ENCODE measurements at regions not wholly inside any gene's neighbourhood (a gene's known extent, or its start where the extent isn't known, plus 50 kb on each side); places are given as distances from the start of the nearest gene placed in this dataset.
A peak's percentile ranks its signal among the peaks of the same experiment; 100 is the strongest.

DNA sequence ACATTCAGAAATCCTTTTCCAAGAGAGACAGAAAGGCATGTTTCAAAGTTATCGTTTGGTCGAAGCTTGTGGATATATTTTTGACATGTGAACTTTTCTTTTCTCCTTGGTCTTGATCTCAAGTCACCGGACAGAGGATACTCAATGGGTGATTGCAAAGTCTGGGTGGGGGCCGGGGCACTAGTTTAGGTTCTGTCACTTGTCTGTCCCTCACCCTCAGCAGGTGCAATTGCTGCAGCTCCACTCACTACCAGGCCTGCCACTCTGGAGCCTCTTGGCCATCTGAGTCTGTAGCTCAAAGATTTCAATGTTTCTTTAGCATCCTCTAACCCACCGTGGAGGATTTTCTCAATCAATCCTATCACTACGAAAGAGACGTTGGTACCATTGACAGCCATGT is 246.0 kb upstream of the C1orf174 start:
- no peak for DNase-seq (ENCODE audit: low spot score)
- in situ Hi-C loops (cut with HindIII; ENCODE audit: low sequenced_read_pairs), result loop anchor here (25.0 kb wide), 1 partner anchor 1641 kb away; no protein-coding TSS in a partner anchor

DNA sequence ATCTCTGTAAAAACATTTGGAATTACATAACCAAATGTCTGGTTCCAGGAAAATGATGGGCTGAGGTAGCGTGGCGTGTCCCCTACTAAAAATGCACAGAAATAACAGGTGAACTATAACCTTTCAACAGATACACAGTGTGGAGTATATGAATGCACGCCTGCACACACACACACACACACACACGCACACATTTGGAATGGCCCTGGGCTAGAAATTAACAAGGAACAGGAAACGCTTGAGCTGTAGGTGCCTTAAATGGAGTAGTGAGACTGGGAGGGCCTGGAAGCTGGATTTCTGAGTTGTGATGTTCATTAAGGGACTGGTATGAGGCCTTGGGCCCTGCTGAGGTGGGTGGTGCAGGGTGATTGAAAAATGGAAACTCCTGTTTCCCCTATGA is 246.5 kb upstream of the C1orf174 start:
- no peak for DNase-seq (ENCODE audit: low spot score)
- in situ Hi-C loops (cut with HindIII; ENCODE audit: low sequenced_read_pairs), result loop anchor here (25.0 kb wide), 1 partner anchor 1641 kb away; no protein-coding TSS in a partner anchor

DNA sequence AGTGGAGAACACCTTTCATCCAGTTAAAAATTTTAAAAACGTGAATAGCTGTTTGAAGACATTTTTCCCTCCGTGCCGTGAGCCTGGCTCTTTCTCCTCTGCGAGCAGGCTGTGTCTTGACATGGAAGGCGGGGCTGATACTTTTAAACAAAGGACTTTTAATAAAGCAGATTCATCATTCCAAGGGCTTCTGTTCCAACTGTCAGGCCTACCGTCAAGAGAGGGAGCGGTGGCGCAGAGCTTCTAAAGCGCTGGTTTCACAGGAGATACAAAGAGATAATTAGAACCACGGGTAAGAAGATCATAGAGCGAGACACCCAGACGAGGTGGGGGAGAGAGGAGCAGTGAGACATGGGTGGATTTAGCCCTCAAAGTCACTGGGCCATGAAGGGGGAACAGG is 247.4 kb upstream of the C1orf174 start:
- DNase-seq (ENCODE audit: low spot score), result no peak
- in situ Hi-C loops (cut with HindIII; ENCODE audit: low sequenced_read_pairs), result loop anchor here (25.0 kb wide), 1 partner anchor 1640 kb away; no protein-coding TSS in a partner anchor

DNA sequence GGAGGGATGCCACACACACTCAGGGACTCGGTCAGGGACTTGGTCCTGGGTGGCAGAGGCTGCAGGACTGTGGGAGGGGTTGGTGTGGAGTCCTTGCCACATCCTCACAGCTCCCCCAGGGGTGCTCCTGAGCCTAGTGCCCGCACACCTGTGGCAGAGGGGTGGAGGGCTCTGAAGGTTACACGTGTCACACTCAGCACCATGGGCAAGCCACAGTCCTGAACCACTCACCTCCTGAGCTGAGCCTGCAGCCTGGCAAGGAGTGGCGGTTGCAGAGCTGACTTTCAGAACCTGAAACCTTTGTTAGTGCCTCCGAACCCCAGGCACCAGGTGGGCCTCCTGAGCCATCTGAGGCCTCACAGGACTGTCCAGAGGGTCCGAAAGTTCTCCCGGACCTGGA is 249.2 kb upstream of the C1orf174 start:
- in situ Hi-C loops (cut with HindIII; ENCODE audit: low sequenced_read_pairs), result loop anchor here (25.0 kb wide), 1 partner anchor 1638 kb away; no protein-coding TSS in a partner anchor
- no peak for DNase-seq (ENCODE audit: low spot score)

DNA sequence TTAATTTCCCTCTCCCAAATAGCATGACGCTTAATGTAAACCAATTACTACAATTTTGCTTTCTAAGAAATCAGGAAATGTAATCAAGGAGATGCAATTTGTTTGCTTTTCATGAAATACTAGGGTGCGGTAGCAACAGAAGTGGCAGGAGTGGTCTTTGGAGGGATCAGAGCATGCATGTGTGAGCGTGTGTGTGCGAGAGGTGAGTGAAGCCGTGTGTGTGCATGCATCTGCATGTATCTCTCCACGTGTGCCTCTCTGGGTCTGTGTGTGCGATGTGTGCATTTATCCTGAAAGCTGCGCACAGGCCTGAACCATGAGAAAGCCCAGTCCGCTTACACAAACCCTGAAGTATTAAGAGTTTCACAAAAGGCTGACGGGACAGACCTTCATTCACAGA is 249.8 kb upstream of the C1orf174 start:
- no peak for DNase-seq (ENCODE audit: low spot score)
- in situ Hi-C loops (cut with HindIII; ENCODE audit: low sequenced_read_pairs), result loop anchor here (25.0 kb wide), 1 partner anchor 1637 kb away; no protein-coding TSS in a partner anchor

DNA sequence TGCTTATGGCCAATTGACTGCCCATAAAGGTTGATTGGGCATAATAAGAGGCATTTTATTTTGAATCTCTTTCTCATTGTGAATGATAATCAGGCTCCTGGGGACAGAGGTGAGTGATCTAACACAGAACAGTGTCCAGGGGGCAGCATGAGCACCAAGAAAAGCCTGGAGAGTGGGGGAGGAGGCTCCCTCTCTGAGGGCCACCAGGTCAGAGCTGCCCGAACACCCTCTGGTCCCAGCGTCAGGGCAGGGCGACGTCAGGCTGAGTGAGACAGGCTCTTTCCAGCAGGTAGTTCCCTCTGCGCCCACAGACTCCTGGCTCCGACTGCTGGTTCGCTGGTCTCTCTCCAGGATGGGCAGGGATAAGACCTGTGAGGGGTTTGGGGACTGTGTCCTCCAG is 250.2 kb upstream of the C1orf174 start:
- in situ Hi-C loops (cut with HindIII; ENCODE audit: low sequenced_read_pairs), result no loop called here
- no peak for DNase-seq (ENCODE audit: low spot score)

DNA sequence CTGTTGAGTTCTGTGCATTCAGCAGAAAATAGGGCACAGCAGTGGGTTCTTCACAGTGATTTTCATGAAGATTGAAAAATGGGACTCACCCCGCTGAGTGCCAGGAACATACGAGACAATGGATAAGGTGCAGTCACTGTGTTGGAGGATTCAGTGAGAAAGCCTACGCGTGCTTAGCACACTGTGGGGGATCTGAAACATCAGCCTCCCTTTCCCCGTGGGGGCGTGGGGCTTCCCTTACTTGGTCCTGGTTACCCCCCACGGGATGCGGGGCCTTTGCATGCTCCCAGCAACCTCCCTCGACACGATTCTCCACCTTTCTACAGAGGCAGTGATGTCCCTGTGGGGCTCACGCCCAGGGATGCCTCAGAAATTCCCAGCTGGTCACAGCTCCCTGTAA is 252.2 kb upstream of the C1orf174 start:
- in situ Hi-C loops (cut with HindIII; ENCODE audit: low sequenced_read_pairs), result no loop called here
- no peak for DNase-seq (ENCODE audit: low spot score)

DNA sequence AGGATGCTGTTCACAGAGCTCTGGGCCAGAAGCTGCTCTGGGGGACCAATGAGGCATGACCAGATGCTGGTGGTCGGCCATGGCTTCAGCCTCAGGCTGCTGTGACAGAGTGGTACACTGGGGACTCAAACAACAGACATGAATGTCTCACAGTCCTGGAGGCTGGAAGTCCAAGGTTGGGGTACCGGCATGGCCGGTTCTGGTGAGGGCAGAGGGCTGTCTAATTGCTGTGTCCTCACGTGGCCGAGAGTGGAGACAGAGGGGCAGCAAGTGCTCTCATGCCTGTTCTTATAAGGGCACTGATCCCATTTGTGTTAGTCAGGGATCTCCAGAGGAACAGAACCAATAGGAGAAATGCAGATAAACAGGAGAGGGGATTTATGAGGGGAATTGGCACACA is 253.5 kb upstream of the C1orf174 start:
- in situ Hi-C loops (cut with HindIII; ENCODE audit: low sequenced_read_pairs), result no loop called here
- no peak for DNase-seq (ENCODE audit: low spot score)

DNA sequence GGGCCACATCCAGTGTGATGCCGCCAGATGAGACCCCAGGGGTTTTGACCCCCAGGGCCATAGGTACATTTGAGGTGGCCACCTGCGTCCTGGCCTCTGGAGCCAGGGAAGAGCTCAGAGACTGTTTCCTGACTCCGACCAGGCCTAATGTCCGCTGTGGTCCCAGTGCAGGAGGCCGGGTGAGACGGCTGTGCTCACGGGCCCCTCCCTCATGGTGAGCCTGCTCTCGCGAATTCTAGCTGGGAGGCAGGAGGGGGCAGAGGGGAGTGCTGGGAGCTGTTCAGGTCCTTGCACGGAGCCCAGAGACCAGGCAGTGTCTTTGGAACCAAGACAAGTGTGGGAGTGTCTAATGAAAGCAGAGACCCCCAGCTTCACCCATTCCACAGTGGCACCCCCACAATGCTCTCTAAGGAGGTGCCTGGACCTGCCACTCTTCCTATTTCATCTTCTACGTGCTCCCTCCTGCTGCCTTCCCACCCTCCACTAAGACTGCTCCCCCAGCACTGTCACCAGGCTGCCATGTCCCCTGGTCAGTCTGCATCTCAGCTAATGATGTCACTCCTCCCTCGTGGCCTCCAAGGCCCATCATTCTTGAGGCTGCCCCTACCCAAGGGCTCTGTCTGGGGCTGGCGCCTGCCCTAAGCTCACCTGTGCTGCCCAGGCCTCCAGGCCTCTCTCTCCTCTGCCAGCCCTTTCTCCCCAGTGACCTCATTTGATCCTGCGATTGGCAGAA is 256.3 kb upstream of the C1orf174 start:
- no peak for DNase-seq (ENCODE audit: low spot score)
- in situ Hi-C loops (cut with HindIII; ENCODE audit: low sequenced_read_pairs), result no loop called here

DNA sequence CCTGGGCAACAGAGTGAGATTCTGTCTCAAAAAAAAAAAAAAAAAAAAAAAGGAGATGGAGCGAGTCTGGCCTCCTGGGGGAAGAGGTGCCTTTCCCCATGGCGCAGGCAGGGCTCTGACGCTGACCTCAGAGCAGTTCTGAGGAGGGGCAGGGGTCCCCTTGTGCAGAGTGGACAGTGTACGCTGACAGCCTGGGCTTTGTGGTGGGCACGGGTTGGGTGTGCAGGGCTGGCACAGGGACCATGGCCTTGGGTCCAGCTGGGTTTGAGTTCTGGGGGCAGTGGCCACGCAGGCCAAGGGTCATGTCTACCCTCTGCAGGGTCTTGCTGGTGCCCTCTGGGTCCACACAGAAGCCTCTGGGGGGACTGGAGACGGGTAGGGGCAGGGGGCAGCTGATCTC is 260.1 kb upstream of the C1orf174 start:
- in situ Hi-C loops (cut with HindIII; ENCODE audit: low sequenced_read_pairs), result no loop called here

DNA sequence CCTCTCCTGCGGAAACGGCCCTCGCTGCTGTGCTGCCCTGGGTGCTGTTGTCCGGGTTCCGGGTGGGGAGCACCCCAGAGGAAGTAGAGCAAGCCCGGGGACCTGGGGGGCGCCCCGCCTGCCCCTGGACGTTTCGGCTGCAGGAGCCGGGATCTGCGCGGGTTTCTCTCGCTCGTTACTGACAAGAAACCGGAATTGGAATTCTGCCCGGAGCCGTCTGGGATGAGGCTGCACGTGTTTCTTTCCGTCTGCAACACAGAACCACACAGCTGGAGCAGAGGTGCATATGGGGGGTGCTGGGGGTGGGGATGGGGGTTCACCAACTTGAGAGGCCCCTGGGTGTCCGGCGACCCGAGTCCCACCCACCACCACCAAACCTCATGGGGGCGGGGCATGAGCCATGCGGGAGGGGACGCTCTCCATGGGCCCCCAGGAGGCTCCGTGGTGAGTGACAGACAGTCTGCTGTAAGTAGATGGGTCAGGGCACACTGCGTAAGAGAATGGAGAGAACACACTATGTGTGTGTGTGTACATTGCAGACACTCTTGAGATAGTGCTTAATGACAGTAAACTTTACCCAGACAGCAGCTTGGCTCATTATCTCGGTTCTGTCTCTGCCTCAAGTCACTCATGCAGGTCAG is 261.4 kb upstream of the C1orf174 start:
- DNase-seq (ENCODE audit: low spot score), result no peak
- in situ Hi-C loops (cut with HindIII; ENCODE audit: low sequenced_read_pairs), result no loop called here

More for the DNA sequence above, 260.1 kb upstream of the C1orf174 start:
- DNase-seq (ENCODE audit: low spot score), result no peak

DNA sequence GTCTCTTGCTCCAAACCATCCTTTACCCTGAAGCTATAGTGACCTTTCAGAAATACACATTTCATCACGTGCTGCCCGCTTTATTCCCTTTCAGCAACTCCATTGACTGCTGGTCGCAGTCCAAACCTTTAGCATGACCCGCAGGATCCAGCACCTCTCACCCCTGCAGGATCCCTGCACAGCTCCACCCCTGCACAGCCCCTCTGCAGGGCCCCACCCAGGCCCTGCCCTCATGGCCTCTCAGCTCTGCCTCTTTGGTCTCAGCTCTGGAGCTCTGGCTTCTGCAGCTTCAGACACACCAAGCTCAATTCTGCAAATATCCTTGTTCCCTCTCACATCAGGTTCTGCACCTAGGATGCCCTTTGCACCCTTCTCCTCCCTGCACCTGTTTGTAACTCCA is 264.9 kb upstream of the C1orf174 start:
- DNase-seq (ENCODE audit: low spot score), result no peak
- in situ Hi-C loops (cut with HindIII; ENCODE audit: low sequenced_read_pairs), result no loop called here

DNA sequence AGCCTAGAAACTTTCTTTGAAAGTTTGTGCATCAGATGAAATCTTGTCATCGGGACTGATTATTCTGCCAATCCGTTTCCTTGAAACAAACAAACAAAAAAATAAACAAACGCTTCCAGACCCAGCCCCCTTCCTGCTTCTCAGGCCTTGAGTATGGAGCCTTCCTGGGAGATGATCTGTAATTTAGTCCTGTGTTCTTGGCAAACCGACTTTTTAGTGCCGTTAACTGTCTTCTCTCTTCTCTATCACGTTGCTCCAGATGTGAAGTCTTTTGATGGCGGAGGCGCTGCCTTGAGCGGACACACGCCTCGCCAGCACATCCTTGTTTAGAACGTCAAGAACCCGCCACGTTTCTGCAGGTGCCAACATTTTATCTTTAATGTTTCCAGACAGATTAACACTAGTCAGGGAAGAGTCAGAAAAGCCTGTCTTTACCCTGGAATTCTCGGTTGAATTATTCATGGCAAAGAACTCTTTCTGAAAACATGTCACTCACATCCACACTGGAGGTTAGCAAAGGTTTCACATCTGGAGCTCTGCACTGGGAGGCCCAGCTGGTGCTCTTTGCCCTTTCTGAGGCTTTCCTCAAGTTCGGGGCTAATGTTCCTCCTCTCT is 265.7 kb upstream of the C1orf174 start:
- no peak for DNase-seq (ENCODE audit: low spot score)
- in situ Hi-C loops (cut with HindIII; ENCODE audit: low sequenced_read_pairs), result no loop called here

DNA sequence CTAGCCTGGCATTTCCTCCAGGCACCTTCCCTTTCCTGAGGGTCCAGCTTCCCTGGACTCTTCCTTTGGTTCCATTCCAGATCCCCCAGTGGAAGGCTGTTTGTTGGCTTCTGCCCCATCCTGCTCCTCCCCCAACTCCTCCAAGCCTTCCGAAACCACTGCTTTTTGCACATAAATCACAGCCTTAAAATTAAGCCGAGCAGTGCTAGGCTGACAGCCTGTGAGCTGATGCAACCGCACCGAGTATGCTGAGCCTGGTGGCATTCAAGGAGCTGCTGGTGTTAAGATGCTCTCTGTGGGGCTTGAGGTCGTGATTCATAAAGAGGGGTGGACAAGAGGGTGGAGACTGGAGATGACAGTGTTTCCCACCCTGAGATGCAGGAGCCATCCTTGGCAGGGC is 266.6 kb upstream of the C1orf174 start:
- in situ Hi-C loops (cut with HindIII; ENCODE audit: low sequenced_read_pairs), result no loop called here
- DNase-seq (ENCODE audit: low spot score), result no peak

DNA sequence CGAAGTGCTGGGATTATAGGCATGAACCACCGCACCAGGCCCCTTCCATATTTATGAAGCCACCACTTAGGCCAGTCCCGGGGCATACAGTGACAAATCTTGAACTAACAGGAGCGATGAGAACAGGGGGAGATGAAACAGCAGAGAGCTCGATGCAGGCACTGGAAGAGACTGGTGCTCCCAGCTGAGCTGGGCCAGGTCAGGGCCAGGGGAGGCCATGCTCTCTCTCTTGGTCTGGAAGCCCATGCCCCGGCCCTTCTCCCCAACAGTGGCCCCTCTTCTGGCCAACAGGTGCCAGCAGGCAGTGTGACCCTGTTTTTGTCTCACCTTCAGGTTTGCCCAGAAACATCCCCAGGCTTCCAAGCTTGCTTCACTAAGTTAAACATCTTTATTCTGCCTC is 269.9 kb upstream of the C1orf174 start:
- DNase-seq (ENCODE audit: low spot score), result no peak
- in situ Hi-C loops (cut with HindIII; ENCODE audit: low sequenced_read_pairs), result no loop called here

DNA sequence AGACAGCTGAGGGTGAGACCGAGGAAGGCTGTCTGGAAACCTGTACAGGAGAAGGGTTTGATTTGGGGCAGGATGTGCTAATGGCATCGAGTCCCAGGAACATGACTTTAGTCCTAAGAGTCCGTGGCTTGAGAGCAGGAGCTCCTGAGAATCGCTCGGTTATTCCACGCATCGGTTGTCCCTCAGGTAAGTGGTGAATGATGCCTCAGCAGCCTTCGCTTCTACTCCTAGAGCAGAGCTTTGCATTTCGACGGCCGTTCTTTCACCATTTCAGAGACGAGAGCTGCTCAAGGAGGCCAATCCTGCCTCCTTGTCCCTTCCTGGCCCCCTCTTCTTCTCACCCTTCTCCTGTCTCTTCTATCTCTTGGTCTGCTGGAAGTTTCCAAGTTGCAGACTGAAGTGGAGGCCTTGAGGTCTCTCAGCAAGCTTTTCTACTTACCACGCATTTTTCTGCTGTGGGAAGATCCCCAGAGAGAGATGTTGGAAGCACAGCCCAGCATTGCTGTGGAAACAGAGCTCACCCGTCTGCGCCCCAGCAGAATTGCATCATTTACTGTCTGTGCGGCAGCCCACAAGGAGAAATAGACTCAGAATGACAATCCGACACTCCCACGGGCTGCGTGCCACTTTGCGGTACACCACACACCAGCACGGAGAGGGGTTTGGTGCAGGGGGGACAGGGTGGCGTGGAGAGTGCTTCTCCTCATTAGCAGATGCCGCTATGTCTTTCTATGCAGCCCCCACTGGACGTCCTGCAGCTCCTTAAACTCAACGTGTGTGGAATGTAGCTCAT is 270.7 kb upstream of the C1orf174 start:
- peak; percentile 3 for DNase-seq (ENCODE audit: low spot score)
- in situ Hi-C loops (cut with HindIII; ENCODE audit: low sequenced_read_pairs), result no loop called here

DNA sequence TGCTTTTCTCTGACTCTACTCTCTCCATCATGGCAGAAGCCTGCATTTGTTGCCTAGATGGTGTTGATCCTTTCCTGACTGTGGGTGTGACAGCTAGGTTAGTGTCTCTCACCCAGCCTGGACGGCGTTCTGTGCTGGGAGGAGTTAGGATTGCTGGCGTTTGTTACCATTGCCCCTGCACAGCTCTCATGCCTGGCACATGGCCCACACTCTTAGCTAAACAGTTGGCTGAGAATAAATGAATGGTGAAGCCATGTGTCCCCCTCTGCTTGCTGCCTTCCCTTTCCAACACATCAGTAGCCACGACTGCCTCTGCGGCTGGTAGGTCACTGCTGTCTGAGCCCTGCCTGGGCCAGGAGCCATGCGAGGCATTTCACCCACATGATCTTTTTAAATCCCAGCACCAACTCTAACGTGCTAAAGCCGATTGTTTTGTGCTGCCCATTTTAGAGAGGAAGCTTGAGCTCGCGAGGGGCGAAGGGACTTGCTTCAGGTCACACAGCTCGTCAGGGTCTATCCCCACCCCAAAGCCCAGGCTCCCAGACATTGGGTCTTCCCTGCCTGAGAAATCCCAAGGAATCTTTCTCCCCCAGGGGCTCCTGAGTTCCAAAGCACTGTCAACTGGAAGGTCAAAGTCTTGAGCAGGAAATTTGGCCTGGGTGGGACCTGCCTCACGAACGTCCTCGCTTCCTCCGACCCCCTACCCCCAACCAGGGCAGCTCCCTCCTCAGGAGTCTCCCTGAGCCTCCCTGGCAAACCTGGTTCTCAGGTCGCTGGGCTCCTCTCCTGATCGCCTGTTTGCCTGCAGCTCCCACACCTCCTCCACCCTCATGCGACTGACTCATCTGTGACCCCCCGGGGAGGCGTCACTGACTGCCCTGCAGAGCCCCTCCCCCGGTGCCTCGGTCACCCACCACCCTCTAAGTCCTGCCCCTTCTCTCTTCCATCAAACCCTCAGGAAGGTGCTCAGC is 271.7 kb upstream of the C1orf174 start:
- DNase-seq (ENCODE audit: low spot score), result peak; percentile 0
- in situ Hi-C loops (cut with HindIII; ENCODE audit: low sequenced_read_pairs), result no loop called here

Data from G401 (cell line).